Mucosa of stomach (tissue), 1 donor: ENCODE measurements at regions not wholly inside any gene's neighbourhood (a gene's known extent, or its start where the extent isn't known, plus 50 kb on each side); places are given as distances from the start of the nearest gene placed in this dataset.

Source experiments
- H3K27me3 ChIP-seq: one replicate; pipeline ENCODE4 v1.7.0; 2013; ENCODE audit warnings: mild to moderate bottlenecking, low read length; ENCODE audit not compliant: control insufficient read depth, insufficient read depth
- H3K36me3 ChIP-seq: one replicate; pipeline ENCODE4 v1.7.0; 2013; ENCODE audit warnings: low read length; ENCODE audit not compliant: control insufficient read depth, insufficient read depth
- H3K4me1 ChIP-seq: one replicate; pipeline ENCODE4 v1.7.0; 2013; ENCODE audit warnings: mild to moderate bottlenecking, low read length; ENCODE audit not compliant: control insufficient read depth, insufficient read depth
- H3K4me3 ChIP-seq: one replicate; pipeline ENCODE4 v1.7.0; 2013; ENCODE audit warnings: low read length
- H3K9ac ChIP-seq: one replicate; pipeline ENCODE4 v1.7.0; 2013; ENCODE audit warnings: mild to moderate bottlenecking, low read length, moderate library complexity
- H3K9me3 ChIP-seq: one replicate; pipeline ENCODE4 v1.7.0; 2013; ENCODE audit warnings: mild to moderate bottlenecking, low read length, moderate library complexity; ENCODE audit not compliant: control insufficient read depth
- donor health status: Pancreatic carcinoma.

DNA sequence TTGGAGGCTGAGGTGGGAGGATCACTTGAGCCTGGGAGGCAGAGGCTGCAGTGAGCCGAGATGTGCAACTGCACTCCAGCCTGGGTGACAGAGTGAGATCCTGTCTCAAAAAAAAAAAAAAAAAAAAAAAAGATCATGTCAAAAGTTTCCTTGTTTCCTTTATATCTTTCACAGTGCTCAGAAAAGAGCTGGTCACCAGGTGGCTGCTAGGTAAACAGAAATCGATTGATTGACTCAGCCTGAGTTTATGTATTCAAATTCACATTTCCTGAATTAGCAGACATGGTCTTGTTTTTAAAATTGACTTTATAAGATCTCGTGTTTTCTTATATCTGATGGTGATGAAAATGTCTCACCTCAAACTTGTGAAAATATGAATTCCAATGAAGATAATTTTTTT, 261.8 kb upstream of the FANCL start:
- Histone ChIP-seq H3K4me3 (no peak overlapping the region), H3K9ac (no peak overlapping the region)

DNA sequence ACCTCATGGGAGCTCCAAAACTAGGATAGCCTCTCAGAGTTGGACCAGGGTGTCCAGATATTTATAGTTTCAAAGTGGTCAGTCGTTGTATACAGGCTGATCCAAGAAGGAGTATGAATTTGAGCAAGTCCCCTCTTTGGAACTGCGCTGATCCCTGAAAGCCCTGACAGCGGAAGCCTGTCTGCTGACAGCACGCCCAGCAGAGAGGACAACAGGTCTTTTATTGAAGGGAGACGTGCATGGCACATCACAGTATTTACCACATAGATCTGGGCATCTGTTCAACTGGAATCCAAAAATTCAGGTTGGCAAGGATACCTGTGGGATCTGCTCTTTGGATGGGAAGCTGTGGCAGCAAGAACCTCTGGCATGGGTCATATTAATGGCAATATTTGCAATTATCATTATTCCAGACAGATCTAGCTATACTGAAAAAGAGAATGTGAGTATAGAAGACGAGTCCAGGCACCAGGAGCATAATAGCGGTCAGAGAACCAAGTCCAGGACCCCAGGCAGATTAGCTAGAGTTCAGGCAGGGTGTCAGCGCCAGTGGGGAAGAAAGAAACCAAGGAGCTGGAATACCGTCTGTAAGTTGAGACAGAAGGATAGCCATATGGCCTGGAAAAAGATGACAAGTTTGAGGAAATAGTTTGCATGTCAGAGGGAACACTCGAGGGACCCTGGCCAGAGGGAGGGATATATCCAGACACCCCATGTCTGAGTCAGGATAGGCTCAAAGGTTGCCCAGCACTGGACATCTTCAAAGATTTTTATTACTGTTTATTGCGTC, 260.4 kb upstream of the FANCL start:
- Histone ChIP-seq H3K4me3 (no peak overlapping the region), H3K9ac (no peak overlapping the region), H3K27me3 (no peaks in the 10 kb centered on the region)

More for the DNA sequence above, 261.8 kb upstream of the FANCL start:
- H3K9me3 ChIP-seq: no peaks in the 10 kb centered on the region
- no peaks in the 10 kb centered on the region for H3K4me1 ChIP-seq
- H3K36me3 ChIP-seq: no peaks in the 10 kb centered on the region
- no peaks in the 10 kb centered on the region for H3K27me3 ChIP-seq

GRCh38 chr2:58497168-58497567, 256.0 kb upstream of the FANCL start:
- Histone ChIP-seq H3K9me3 (no peaks in the 10 kb centered on the region), H3K36me3 (no peaks in the 10 kb centered on the region), H3K9ac (no peak overlapping the region), H3K4me1 (no peaks in the 10 kb centered on the region), H3K27me3 (no peaks in the 10 kb centered on the region), H3K4me3 (no peak overlapping the region)

More for the DNA sequence above, 260.4 kb upstream of the FANCL start:
- no peaks in the 10 kb centered on the region for H3K9me3 ChIP-seq
- H3K4me1 ChIP-seq: no peaks in the 10 kb centered on the region
- no peaks in the 10 kb centered on the region for H3K36me3 ChIP-seq

- H3K9me3 ChIP-seq: no peaks in the 10 kb centered on the region
- no peak overlapping the region for H3K4me3 ChIP-seq
- H3K36me3 ChIP-seq: no peaks in the 10 kb centered on the region
- no peak overlapping the region for H3K9ac ChIP-seq
- H3K27me3 ChIP-seq: no peaks in the 10 kb centered on the region
- H3K4me1 ChIP-seq: no peaks in the 10 kb centered on the region
These were observed 254.7 kb upstream of the FANCL start for GRCh38 chr2:58495806-58496205.

DNA sequence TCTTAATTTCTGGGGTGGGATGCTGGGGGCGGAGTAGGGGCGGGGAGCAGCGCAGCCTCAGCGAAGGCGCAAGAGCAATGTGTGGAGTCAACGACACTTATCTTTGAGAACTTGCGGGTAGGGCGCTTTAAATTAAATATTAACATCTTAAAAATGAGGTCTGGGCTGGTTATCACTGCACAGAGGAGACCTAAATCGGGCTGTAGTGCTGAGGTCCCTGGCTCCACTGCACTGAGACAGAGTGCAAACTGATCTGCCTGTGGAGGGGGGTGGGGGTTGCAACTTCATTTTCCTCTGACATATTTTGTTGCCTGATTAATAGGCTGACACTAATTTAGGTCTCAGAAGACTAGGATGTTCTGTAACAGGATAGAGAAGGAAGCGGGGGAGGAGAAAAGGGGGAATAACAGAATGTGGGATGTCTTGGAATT, 253.0 kb upstream of the FANCL start:
- Histone ChIP-seq H3K36me3 (no peaks in the 10 kb centered on the region), H3K9ac (no peak overlapping the region), H3K9me3 (no peaks in the 10 kb centered on the region), H3K4me3 (no peak overlapping the region), H3K27me3 (no peaks in the 10 kb centered on the region), H3K4me1 (no peaks in the 10 kb centered on the region)

- Histone ChIP-seq H3K27me3 (no peaks in the 10 kb centered on the region), H3K9me3 (no peaks in the 10 kb centered on the region), H3K9ac (no peak overlapping the region), H3K36me3 (no peaks in the 10 kb centered on the region), H3K4me3 (no peak overlapping the region), H3K4me1 (no peaks in the 10 kb centered on the region)
These were observed 243.5 kb upstream of the FANCL start for GRCh38 chr2:58484629-58485028.

DNA sequence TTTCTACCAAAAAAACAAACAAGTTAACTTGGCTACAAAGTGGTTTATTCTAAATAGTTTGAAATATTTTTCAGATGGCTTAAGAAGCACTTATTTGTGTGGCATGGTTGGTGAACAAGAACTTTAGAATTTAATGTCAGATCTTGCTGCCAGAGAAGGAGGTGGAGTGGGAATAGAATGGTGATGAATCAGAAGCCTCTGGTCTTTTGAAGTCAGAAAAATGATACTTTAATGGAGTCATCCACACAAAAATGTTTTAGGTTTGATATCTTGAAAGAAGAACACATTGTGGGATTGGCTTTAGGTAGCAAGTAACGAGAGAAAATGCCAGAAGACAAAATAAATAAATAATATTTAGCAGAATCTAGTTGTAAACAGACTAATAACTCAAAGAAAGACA, 243.1 kb upstream of the FANCL start:
- Histone ChIP-seq H3K4me3 (no peak overlapping the region), H3K9ac (no peak overlapping the region), H3K4me1 (no peaks in the 10 kb centered on the region), H3K36me3 (no peaks in the 10 kb centered on the region), H3K27me3 (no peaks in the 10 kb centered on the region), H3K9me3 (no peaks in the 10 kb centered on the region)

GRCh38 chr2:58483307-58483706, 242.2 kb upstream of the FANCL start:
- H3K4me3 ChIP-seq: no peak overlapping the region
- no peak overlapping the region for H3K9ac ChIP-seq
- H3K9me3 ChIP-seq: no peaks in the 10 kb centered on the region
- no peaks in the 10 kb centered on the region for H3K27me3 ChIP-seq
- H3K36me3 ChIP-seq: no peaks in the 10 kb centered on the region
- H3K4me1 ChIP-seq: no peaks in the 10 kb centered on the region

DNA sequence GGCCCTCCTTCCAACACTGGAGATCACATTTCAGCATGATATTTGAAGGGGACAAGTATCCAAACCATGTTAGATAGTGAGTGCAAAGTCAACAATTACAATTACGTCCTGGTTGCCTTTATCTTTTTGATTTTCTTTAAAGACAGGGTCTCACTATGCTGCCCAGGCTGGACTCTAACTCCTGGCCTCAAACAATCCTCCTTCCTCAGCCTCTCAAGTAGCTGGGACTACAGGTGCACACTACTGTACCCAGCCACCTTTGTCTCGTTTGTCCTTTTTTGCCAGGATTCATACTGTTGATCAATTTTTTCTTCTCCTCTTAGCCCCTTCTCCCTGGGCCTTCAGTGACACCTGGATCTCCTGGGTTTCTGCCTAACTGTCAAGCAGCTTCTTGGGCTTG, 240.5 kb upstream of the FANCL start:
- Histone ChIP-seq H3K4me3 (no peak overlapping the region), H3K27me3 (no peaks in the 10 kb centered on the region), H3K36me3 (no peaks in the 10 kb centered on the region), H3K9me3 (no peaks in the 10 kb centered on the region), H3K9ac (no peak overlapping the region), H3K4me1 (no peaks in the 10 kb centered on the region)

GRCh38 chr2:58480141-58480540, 239.0 kb upstream of the FANCL start:
- Histone ChIP-seq H3K9me3 (no peaks in the 10 kb centered on the region), H3K36me3 (no peaks in the 10 kb centered on the region), H3K4me3 (no peak overlapping the region), H3K9ac (no peak overlapping the region), H3K4me1 (no peaks in the 10 kb centered on the region), H3K27me3 (no peaks in the 10 kb centered on the region)

DNA sequence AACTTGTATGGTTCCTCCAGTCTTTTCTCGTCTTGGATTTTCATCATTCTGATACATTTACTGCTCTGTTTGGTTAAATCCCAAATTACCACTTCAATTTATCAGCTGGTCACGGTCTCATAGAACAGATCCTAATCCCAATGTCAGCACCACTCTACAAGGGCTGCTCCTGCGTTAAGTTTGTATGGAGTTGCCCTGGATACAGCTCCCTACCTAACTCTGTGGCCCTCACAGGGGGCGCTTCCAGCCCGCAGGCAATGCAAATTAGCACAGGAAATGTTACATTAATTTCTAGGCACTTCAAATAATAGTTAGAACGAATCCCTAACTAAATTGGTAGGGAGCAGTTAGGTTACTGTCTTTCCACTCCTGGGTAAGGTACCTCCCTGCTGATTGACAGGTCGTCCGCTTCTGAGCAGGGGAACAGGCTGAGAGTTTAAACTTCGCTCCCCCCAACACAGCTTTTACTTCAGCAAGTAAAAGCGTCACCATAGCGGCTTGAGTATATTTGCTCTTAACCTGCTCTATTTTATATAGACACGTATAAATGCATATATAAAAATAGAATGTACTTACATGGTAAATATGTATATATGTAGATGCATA, 238.5 kb upstream of the FANCL start:
- Histone ChIP-seq H3K36me3 (no peaks in the 10 kb centered on the region), H3K27me3 (no peaks in the 10 kb centered on the region), H3K4me1 (no peaks in the 10 kb centered on the region), H3K9me3 (no peaks in the 10 kb centered on the region), H3K4me3 (no peak overlapping the region), H3K9ac (no peak overlapping the region)

DNA sequence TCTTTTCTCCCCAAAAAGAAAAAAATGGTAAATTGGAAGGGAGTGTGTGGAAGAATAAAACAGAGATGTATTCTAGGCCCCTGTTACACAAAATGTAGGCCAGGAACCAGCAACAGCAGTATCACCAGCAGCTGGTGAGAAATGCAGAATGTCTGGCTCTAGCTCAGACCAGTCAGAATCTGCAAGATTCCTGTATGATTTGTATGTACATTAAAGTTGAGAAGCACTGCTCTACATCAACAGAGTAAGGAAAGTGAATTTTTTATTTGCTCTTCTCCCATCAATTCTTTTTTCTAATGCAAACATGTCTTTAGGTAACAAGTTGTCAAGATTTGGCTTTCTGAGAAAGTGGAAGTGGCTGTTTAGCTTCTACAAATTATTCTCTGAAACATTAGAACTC, 235.4 kb upstream of the FANCL start:
- H3K4me3 ChIP-seq: no peak overlapping the region
- H3K27me3 ChIP-seq: no peaks in the 10 kb centered on the region
- no peak overlapping the region for H3K9ac ChIP-seq
- no peaks in the 10 kb centered on the region for H3K9me3 ChIP-seq
- no peaks in the 10 kb centered on the region for H3K36me3 ChIP-seq
- H3K4me1 ChIP-seq: no peaks in the 10 kb centered on the region
